Gastroesophageal sphincter (tissue), 3 donors: ENCODE measurements at regions not wholly inside any gene's neighbourhood (a gene's known extent, or its start where the extent isn't known, plus 50 kb on each side); places are given as distances from the start of the nearest gene placed in this dataset.

Experiments
- EP300 ChIP-seq: sonication (generic); formaldehyde crosslinking; IDR thresholded peaks from one replicate; pipeline ENCODE4 v1.6.1; 2017; ENCODE audit warnings: antibody characterized with exemption, mild to moderate bottlenecking
- POLR2A ChIP-seq, 2 donors: fragments of 450-650 bp; IDR thresholded peaks; one replicate each; pipeline ENCODE4 v1.6.1; 2017; ENCODE audit warnings: antibody characterized with exemption in 2 of 2, mild to moderate bottlenecking in 2 of 2, moderate library complexity in 1 of 2
- POLR2AphosphoS5 ChIP-seq: sonication (generic); formaldehyde crosslinking; IDR thresholded peaks from one replicate; pipeline ENCODE4 v1.6.1; 2017; ENCODE audit warnings: antibody characterized with exemption
- TF ChIP-seq, protein P1 (sequence below), 4 experiments: fragments of 200-600 bp in 2 of 4; fragments of 450-650 bp in 2 of 4; sonication (generic) in 1 of 4; IDR thresholded peaks; one replicate each; pipeline ENCODE4 v1.5.1; 2017 to 2019; ENCODE audit warnings: antibody characterized with exemption in 4 of 4, mild to moderate bottlenecking in 2 of 4, moderate library complexity in 2 of 4

DNA sequence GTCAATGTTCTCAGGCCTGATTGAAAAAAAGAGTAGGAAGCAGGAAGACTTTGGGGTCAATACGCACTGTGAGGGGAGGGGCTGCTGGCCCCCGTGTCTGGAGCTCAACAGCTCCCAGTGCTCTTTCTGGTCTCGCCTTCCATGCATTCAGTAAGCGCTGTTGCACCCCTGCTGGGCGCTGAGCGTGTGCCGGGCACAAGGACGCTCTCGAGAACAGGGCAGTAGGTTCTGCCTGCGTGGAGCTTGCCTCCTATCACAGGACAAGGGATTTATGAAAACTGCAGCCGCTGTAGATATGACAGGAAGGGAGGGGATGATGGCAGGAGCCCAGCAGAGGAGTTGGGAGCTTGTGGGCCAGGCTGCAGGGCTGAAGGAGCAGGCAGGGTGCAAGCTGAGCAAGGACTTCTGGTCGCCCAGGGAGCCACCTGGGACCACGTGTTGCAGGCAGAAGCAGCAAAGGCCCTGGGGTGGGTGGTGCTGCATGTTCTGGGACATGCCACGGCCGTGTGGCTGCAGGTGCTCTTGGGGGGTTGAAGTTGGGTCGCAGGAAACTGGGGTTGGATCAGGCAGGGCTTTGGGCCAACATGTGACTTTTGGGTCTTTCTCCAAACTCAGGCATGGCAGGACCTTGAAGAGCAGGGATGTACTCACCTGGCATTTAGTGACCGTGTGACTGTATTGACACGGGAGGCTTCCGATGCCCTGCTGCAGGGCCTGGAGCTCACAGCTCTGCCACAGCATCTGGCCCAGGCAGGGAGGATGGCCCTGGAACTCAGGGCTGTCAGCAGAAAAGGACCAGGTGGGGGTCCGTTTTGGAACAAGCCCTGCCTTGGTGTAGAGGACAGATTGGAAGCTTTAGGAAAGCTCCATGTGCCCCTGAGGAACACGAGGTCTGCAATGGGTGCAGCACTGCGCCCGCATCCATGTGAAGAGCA lies 97.9 kb downstream of the CPZ start:
- no peak for TF ChIP-seq POLR2A (IDR thresholded peaks at IDR 0.05)
- TF ChIP-seq EP300 = no peak
- TF ChIP-seq, protein P1, sequence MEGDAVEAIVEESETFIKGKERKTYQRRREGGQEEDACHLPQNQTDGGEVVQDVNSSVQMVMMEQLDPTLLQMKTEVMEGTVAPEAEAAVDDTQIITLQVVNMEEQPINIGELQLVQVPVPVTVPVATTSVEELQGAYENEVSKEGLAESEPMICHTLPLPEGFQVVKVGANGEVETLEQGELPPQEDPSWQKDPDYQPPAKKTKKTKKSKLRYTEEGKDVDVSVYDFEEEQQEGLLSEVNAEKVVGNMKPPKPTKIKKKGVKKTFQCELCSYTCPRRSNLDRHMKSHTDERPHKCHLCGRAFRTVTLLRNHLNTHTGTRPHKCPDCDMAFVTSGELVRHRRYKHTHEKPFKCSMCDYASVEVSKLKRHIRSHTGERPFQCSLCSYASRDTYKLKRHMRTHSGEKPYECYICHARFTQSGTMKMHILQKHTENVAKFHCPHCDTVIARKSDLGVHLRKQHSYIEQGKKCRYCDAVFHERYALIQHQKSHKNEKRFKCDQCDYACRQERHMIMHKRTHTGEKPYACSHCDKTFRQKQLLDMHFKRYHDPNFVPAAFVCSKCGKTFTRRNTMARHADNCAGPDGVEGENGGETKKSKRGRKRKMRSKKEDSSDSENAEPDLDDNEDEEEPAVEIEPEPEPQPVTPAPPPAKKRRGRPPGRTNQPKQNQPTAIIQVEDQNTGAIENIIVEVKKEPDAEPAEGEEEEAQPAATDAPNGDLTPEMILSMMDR (IDR thresholded peaks at IDR 0.05) = no peak
- TF ChIP-seq POLR2AphosphoS5 = no peak
